K562 (cell line): ENCODE measurements at regions not wholly inside any gene's neighbourhood (a gene's known extent, or its start where the extent isn't known, plus 50 kb on each side); places are given as distances from the start of the nearest gene placed in this dataset.

Experiments
- ATAC-seq: fragments of 200-7000 bp; cut with Tn5 transposase; 3 replicates; pipeline ENCODE4 v1.9.1; 2020; ENCODE audit warnings: moderate library complexity
- BruUV-seq: library from RNA; stranded (reverse); fragments of 400-500 nt; replicated peaks from 2 replicates; lab custom pipeline; 2021; lab: Mats Ljungman, UMichigan
- CTCF ChIA-PET: fragments of 300-600 bp; formaldehyde crosslinking; extraction: SDS; loops from one replicate; lab custom pipeline; 2021; ENCODE audit warnings: low intra/inter-chr PET ratio; lab: Yijun Ruan, JAX
- POLR2A ChIA-PET: fragments of 300-600, 350-650 bp; sonication (Branson Sonifier 250); formaldehyde crosslinking; extraction: SDS; loops from one replicate; lab custom pipeline; 2021; ENCODE audit warnings: antibody characterized with exemption, inconsistent platforms; lab: Yijun Ruan, JAX
- DNase-seq, 4 experiments: peaks; one replicate each; pipeline versions ENCODE4 v3.0.0 to v3.0.0-alpha.2; 2011 to 2018; ENCODE audit warnings: low spot score in 3 of 4, mixed read lengths in 3 of 4; ENCODE audit errors: extremely low read depth in 1 of 4
- FAIRE-seq: peaks from 2 replicates; lab custom pipeline; 2011; peaks lifted over from hg19 to GRCh38; lab: Jason Lieb, UNC
- H2AFZ ChIP-seq: 2 replicates; pipeline ENCODE4 v1.6.0; 2011; ENCODE audit warnings: low read depth, low read length, control low read depth, inconsistent platforms
- H3K27ac ChIP-seq: fragments of 200-600 bp; 3 replicates; pipeline ENCODE4 v1.8.0; 2011; ENCODE audit warnings: low read depth, mild to moderate bottlenecking, control low read depth, inconsistent platforms, low read length, moderate library complexity, mixed read lengths; ENCODE audit errors: extremely low read depth
- H3K27me3 ChIP-seq, 2 experiments: fragments of 300-600 bp in 1 of 2; 2 replicates in 1 of 2; 3 replicates in 1 of 2; pipeline versions ENCODE4 v1.6.0 to v1.8.0; 2011; ENCODE audit warnings: inconsistent platforms in 2 of 2, low read length in 2 of 2, mild to moderate bottlenecking in 1 of 2, mixed read lengths in 1 of 2, moderate library complexity in 1 of 2; ENCODE audit not compliant: control insufficient read depth in 2 of 2, insufficient read depth in 2 of 2
- H3K36me3 ChIP-seq: fragments of 300-600 bp; 3 replicates; pipeline ENCODE4 v1.8.0; 2011; ENCODE audit warnings: mild to moderate bottlenecking, low read length, inconsistent platforms; ENCODE audit not compliant: control insufficient read depth, insufficient read depth
- H3K4me1 ChIP-seq, 2 experiments: fragments of 200-600 bp in 1 of 2; replicated peaks in 1 of 2; 2 replicates in 1 of 2; 3 replicates in 1 of 2; pipeline versions ENCODE4 v1.5.1 to v1.8.0; 2011; ENCODE audit warnings: inconsistent platforms in 2 of 2, low read length in 2 of 2, mild to moderate bottlenecking in 1 of 2, mixed read lengths in 1 of 2, moderate library complexity in 1 of 2; ENCODE audit not compliant: control insufficient read depth in 2 of 2, insufficient read depth in 2 of 2
- H3K4me2 ChIP-seq: 2 replicates; pipeline ENCODE4 v1.6.1; 2011; ENCODE audit warnings: low read length, control low read depth, inconsistent platforms, mixed read lengths; ENCODE audit not compliant: insufficient read depth
- H3K4me3 ChIP-seq: fragments of 200-600 bp; sonication (generic), shearing (Covaris generic); 2 replicates; pipeline ENCODE4 v1.5.1; 2016; ENCODE audit warnings: control low read depth, inconsistent platforms
- H3K79me2 ChIP-seq: fragments of 200-600 bp; 3 replicates; pipeline ENCODE4 v1.8.0; 2011; ENCODE audit warnings: low read length, inconsistent platforms; ENCODE audit not compliant: control insufficient read depth, insufficient read depth
- H3K9ac ChIP-seq, 2 experiments: 2 replicates each; pipeline versions ENCODE4 v1.6.0 to v1.6.1; 2011; ENCODE audit warnings: low read depth in 2 of 2, low read length in 2 of 2, control low read depth in 1 of 2, inconsistent platforms in 1 of 2, mild to moderate bottlenecking in 1 of 2, mixed read lengths in 1 of 2; ENCODE audit not compliant: insufficient read depth in 1 of 2
- H3K9me1 ChIP-seq: one replicate; pipeline ENCODE4 v1.6.0; 2011; ENCODE audit warnings: inconsistent platforms, mild to moderate bottlenecking, low read length, moderate library complexity; ENCODE audit not compliant: control insufficient read depth, insufficient read depth
- H3K9me3 ChIP-seq: replicated peaks from 2 replicates; pipeline ENCODE4 v1.5.1; 2011; ENCODE audit warnings: low read depth, low read length, inconsistent platforms; ENCODE audit not compliant: control insufficient read depth, insufficient read depth
- H4K20me1 ChIP-seq: replicated peaks from 2 replicates; pipeline ENCODE4 v1.6.1; 2011; ENCODE audit warnings: low read length, inconsistent platforms, mixed read lengths; ENCODE audit not compliant: control insufficient read depth, insufficient read depth
- ADNP ChIP-seq: fragments of 200-800 bp; sonication (Bioruptor generic); IDR thresholded peaks from 2 replicates; pipeline ENCODE4 v1.6.1; 2016; ENCODE audit warnings: missing genetic modification characterization, missing compliant biosample characterization
- ELF2 ChIP-seq: fragments of 250-450 bp; sonication (Bioruptor Pico); IDR thresholded peaks from 2 replicates; pipeline ENCODE4 v1.5.0; 2021; ENCODE audit warnings: mild to moderate bottlenecking
- HMG20B ChIP-seq: fragments of 250-450 bp; sonication (Bioruptor Pico); IDR thresholded peaks from 2 replicates; pipeline ENCODE4 v1.5.0; 2021; ENCODE audit warnings: mild to moderate bottlenecking
- HNRNPL ChIP-seq: fragments of 200-400 bp; formaldehyde crosslinking; IDR thresholded peaks from 2 replicates; pipeline ENCODE4 v1.6.1; 2017; ENCODE audit warnings: low read depth, mild to moderate bottlenecking, low read length
- IFI16 ChIP-seq: fragments of 250-450 bp; sonication (Bioruptor Pico); IDR thresholded peaks from 2 replicates; pipeline ENCODE4 v2.1.2; 2022; ENCODE audit warnings: mild to moderate bottlenecking, inconsistent platforms
- NFYB ChIP-seq: IDR thresholded peaks from 2 replicates; pipeline ENCODE4 v1.6.1; 2011; ENCODE audit warnings: mild to moderate bottlenecking, moderate library complexity; ENCODE audit not compliant: insufficient read length; ENCODE audit errors: extremely low read depth
- PTTG1 ChIP-seq: fragments of 450-650 bp; IDR thresholded peaks from 2 replicates; pipeline ENCODE4 v1.6.1; 2016; ENCODE audit warnings: low read depth, mild to moderate bottlenecking, missing genetic modification characterization, missing compliant biosample characterization
- SMARCE1 ChIP-seq: fragments of 450-650 bp; IDR thresholded peaks from 2 replicates; pipeline ENCODE4 v1.7.1; 2016; ENCODE audit warnings: mild to moderate bottlenecking
- ZNF232 ChIP-seq: sonication (generic); formaldehyde crosslinking; IDR thresholded peaks from 2 replicates; pipeline ENCODE4 v1.8.0; 2022; ENCODE audit warnings: mild to moderate bottlenecking, missing genetic modification reagents
- ZNF740 ChIP-seq, 3 experiments: fragments of 200-800 bp in 1 of 3; sonication (Bioruptor generic) in 1 of 3; sonication (generic) in 1 of 3; formaldehyde crosslinking in 1 of 3; IDR thresholded peaks; 2 replicates each; pipeline versions ENCODE4 v1.6.1 to v1.8.0; 2016 to 2022; ENCODE audit warnings: mild to moderate bottlenecking in 2 of 3, missing compliant biosample characterization in 2 of 3, missing genetic modification characterization in 2 of 3, missing genetic modification reagents in 1 of 3
- ZNF830 ChIP-seq: fragments of 250-450 bp; sonication (Bioruptor Pico); IDR thresholded peaks from 2 replicates; pipeline ENCODE4 v1.5.0; 2021; ENCODE audit warnings: mild to moderate bottlenecking
- WGBS: fragments of 100-300 bp; shearing (Covaris generic); methylation state at CpG from one replicate; pipeline ENCODE4 v1.1.6; 2016; ENCODE audit warnings: low coverage, mixed read lengths; ENCODE audit not compliant: insufficient coverage; ENCODE audit errors: missing lambda C conversion rate; 5-methylcytosine and 5-hydroxymethylcytosine counted together
- in situ Hi-C: fragments of 300-500 bp; cut with MboI; formaldehyde crosslinking; loops from 4 replicates; pipeline ENCODE4 v1.15.0; 2018; ENCODE audit warnings: inconsistent platforms, mixed read lengths
- intact Hi-C: fragments of 100-400 bp; cut with micrococcal nuclease; formaldehyde crosslinking; loops from 2 replicates; pipeline ENCODE4 v1.14.2; 2022

- TF ChIP-seq SMARCE1 (no peak), ZNF232 (no peak), ZNF830 (CRISPR knock-in tag) (no peak), HNRNPL (no peak), HMG20B (CRISPR knock-in tag) (no peak), NFYB (no peak), ELF2 (no peak), ADNP (no peak), PTTG1 (tag) (no peak), IFI16 (CRISPR knock-in tag) (no peak)
Observed at GRCh38 chr6:81215092-81215432, 537.4 kb downstream of the TENT5A start (continued).

- Histone ChIP-seq H3K79me2 (no peaks in the 10 kb centered on the region), H2AFZ (no peak overlapping the region), H3K27ac (no peak overlapping the region), H3K27me3 (no peaks in the 10 kb centered on the region), H3K4me2 (no peak overlapping the region), H3K4me3 (no peak overlapping the region), H3K36me3 (no peaks in the 10 kb centered on the region), H3K4me1 (no peaks in the 10 kb centered on the region), H3K9me1 (no peaks in the 10 kb centered on the region), H4K20me1 (no peaks in the 10 kb centered on the region), H3K9me3 (no peaks in the 10 kb centered on the region; the same call in 1 of the 2 replicates), H3K9ac (no peak overlapping the region)
- FAIRE-seq (no peak), ATAC-seq (no peak), DNase-seq (no peak)
- in situ Hi-C loops, result no loop called here
- no peak for TF ChIP-seq ZNF740 (CRISPR knock-in tag; IDR thresholded peaks at IDR 0.05)
- TF ChIP-seq ZNF740 (tag; IDR thresholded peaks at IDR 0.05), result no peak
- ChIA-PET CTCF (no interaction called here), POLR2A (no interaction called here)
- WGBS, result 0% methylated on average over 10 of the region's 15 CpGs
- BruUV-seq, result no TSS peak
- intact Hi-C loops, result no loop called here
Observed at GRCh38 chr6:81214414-81215091, 537.9 kb downstream of the TENT5A start.
